PC-9 (cell line): ENCODE measurements at regions not wholly inside any gene's neighbourhood (a gene's known extent, or its start where the extent isn't known, plus 50 kb on each side); places are given as distances from the start of the nearest gene placed in this dataset.

Source experiments
- BruUV-seq: library from RNA; stranded (reverse); fragments of 400-500 nt; replicated peaks from 2 replicates; lab custom pipeline; 2021; lab: Mats Ljungman, UMichigan
- CTCF ChIA-PET: fragments of 300-600 bp; sonication (Branson Sonifier 250); formaldehyde crosslinking; loops from one replicate; lab custom pipeline; 2022; ENCODE audit warnings: antibody characterized with exemption; lab: Charles Lee
- POLR2A ChIA-PET: fragments of 300-600 bp; sonication (Branson Sonifier 250); formaldehyde crosslinking; loops from one replicate; lab custom pipeline; 2022; ENCODE audit warnings: antibody characterized with exemption; ENCODE audit not compliant: unreplicated experiment; lab: Charles Lee
- DNase-seq, 2 experiments: peaks; one replicate each; pipeline versions ENCODE4 v3.0.0 to v3.0.0-alpha.2; 2015 to 2022; ENCODE audit warnings: mixed read lengths in 1 of 2
- H2AFZ ChIP-seq: fragments of 200-600 bp; sonication (generic); 2 replicates; pipeline ENCODE4 v1.8.1; 2017; ENCODE audit warnings: antibody characterized with exemption
- H3F3A ChIP-seq: fragments of 200-600 bp; sonication (generic); 2 replicates; pipeline ENCODE4 v1.8.1; 2017; ENCODE audit warnings: antibody characterized with exemption, mild to moderate bottlenecking, low read depth; ENCODE audit not compliant: insufficient read depth
- H3K27ac ChIP-seq: fragments of 200-600 bp; sonication (generic); 2 replicates; pipeline ENCODE4 v1.6.1; 2016; ENCODE audit warnings: mixed run types
- H3K27me3 ChIP-seq: fragments of 200-600 bp; sonication (generic); 2 replicates; pipeline ENCODE4 v1.6.1; 2016; ENCODE audit warnings: low read depth, mixed run types; ENCODE audit not compliant: insufficient read depth
- H3K36me3 ChIP-seq: fragments of 200-600 bp; sonication (generic); 2 replicates; pipeline ENCODE4 v1.6.1; 2016; ENCODE audit warnings: low read depth, mixed run types
- H3K4me1 ChIP-seq: fragments of 200-600 bp; sonication (generic); replicated peaks from 2 replicates; pipeline ENCODE4 v1.6.1; 2016; ENCODE audit warnings: mixed run types; ENCODE audit not compliant: insufficient read depth
- H3K4me2 ChIP-seq: fragments of 200-600 bp; sonication (generic); 2 replicates; pipeline ENCODE4 v1.6.1; 2017; ENCODE audit warnings: mixed run types
- H3K4me3 ChIP-seq: fragments of 200-600 bp; sonication (generic); 2 replicates; pipeline ENCODE4 v1.6.1; 2016; ENCODE audit warnings: mixed run types
- H3K79me2 ChIP-seq: fragments of 200-600 bp; sonication (generic); 2 replicates; pipeline ENCODE4 v1.6.1; 2017; ENCODE audit warnings: low read depth, mixed run types
- H3K9me2 ChIP-seq: fragments of 200-600 bp; sonication (generic); 2 replicates; pipeline ENCODE4 v1.8.1; 2017; ENCODE audit warnings: mild to moderate bottlenecking; ENCODE audit not compliant: insufficient read depth
- H3K9me3 ChIP-seq: fragments of 200-600 bp; sonication (generic); 2 replicates; pipeline ENCODE4 v1.8.1; 2016; ENCODE audit warnings: low read depth; ENCODE audit not compliant: insufficient read depth
- H4K20me1 ChIP-seq: fragments of 200-600 bp; sonication (generic); 2 replicates; pipeline ENCODE4 v1.8.1; 2017; ENCODE audit not compliant: insufficient read depth
- EZH2 ChIP-seq: fragments of 200-600 bp; sonication (generic); IDR thresholded peaks from 2 replicates; pipeline ENCODE4 v1.8.0; 2017; ENCODE audit warnings: antibody characterized with exemption, low read depth
- intact Hi-C: fragments of 100-400 bp; cut with micrococcal nuclease; formaldehyde crosslinking; loops from one replicate; pipeline ENCODE4 v1.10.0; 2022; ENCODE audit not compliant: unreplicated experiment
- TF ChIP-seq, protein P1 (sequence below): fragments of 200-600 bp; sonication (generic); conservative IDR thresholded peaks from 2 replicates; pipeline ENCODE4 v1.6.1; 2017; ENCODE audit warnings: mixed run types, antibody characterized with exemption, mild to moderate bottlenecking, moderate library complexity

DNA sequence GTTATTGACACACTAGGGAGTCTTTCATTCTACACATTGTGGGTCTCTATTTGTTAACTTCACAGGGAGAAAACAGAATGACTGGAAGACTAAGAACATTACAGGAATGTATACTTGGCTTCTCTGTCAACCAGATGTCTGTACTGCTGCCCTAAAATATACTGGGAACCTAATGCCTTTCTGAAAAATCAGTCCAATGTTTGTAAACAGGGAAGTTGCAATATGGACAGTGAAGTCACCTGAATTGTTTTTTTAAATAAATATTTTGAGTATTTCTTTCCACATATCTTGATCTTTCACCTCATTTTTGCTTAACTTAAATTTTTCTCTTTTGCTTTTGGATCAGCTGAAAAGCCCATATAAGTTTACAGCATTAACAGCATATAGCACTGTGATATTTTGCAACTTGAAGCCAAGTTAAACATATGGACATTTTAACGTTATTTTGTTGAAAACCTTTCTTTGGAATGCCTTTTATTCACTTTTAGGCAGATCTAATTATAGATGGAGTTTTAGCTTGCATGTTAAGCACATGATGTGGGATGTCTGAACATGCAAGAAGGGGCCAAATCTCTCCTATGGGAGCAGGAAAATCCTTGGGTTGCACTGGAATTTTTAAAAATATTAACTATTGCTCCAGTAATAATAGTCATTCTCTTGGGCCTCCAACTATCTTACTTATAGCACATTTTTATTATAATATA lies 137.7 kb upstream of the TWIST2 start:
- Histone ChIP-seq H3K9me3 (no peaks in the 10 kb centered on the region), H3F3A (no peaks in the 10 kb centered on the region; the same call in 1 of the 2 replicates), H3K36me3 (no peaks in the 10 kb centered on the region), H3K79me2 (no peaks in the 10 kb centered on the region), H3K27ac (no peak overlapping the region), H3K9me2 (no peaks in the 10 kb centered on the region; the same call in 1 of the 2 replicates), H3K27me3 (peaks cover 39% of the 10 kb centered on the region), H3K4me3 (no peak overlapping the region), H3K4me1 (no peaks in the 10 kb centered on the region), H2AFZ (no peak overlapping the region), H3K4me2 (no peak overlapping the region), H4K20me1 (no peaks in the 10 kb centered on the region)
- ChIA-PET POLR2A (no interaction called here), CTCF (interaction anchor here (0.6 to 0.7 kb wide), 2 partner anchors 273 to 317 kb away, joined by 3 to 4 read pairs; no protein-coding TSS in a partner anchor)
- no peak for DNase-seq
- no peak for TF ChIP-seq EZH2
- TF ChIP-seq, protein P1, sequence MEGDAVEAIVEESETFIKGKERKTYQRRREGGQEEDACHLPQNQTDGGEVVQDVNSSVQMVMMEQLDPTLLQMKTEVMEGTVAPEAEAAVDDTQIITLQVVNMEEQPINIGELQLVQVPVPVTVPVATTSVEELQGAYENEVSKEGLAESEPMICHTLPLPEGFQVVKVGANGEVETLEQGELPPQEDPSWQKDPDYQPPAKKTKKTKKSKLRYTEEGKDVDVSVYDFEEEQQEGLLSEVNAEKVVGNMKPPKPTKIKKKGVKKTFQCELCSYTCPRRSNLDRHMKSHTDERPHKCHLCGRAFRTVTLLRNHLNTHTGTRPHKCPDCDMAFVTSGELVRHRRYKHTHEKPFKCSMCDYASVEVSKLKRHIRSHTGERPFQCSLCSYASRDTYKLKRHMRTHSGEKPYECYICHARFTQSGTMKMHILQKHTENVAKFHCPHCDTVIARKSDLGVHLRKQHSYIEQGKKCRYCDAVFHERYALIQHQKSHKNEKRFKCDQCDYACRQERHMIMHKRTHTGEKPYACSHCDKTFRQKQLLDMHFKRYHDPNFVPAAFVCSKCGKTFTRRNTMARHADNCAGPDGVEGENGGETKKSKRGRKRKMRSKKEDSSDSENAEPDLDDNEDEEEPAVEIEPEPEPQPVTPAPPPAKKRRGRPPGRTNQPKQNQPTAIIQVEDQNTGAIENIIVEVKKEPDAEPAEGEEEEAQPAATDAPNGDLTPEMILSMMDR, result no peak
- no TSS peak for BruUV-seq
- intact Hi-C loops, result no loop called here

DNA sequence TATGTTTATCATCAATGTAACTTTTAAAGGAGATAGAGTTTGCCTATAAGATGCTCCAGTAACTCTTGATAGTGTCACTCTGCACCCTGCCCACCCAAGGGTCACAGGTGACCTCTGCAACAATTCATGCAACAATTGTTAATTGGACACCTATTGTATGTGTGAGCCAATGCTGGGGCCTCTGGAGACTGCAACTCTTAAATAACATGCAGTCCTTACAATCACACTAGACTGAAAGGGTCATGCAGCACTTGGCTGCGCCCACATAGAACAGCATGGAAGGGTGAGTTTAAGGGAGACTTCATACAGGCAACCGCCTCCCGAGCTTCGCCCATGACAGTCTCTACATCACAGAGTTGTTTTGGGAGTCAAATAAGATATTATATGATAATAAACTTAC lies 137.1 kb upstream of the TWIST2 start:
- no peaks in the 10 kb centered on the region; the same call in 1 of the 2 replicates for H3F3A ChIP-seq
- H3K9me2 ChIP-seq, result no peaks in the 10 kb centered on the region; the same call in 1 of the 2 replicates
- CTCF ChIA-PET, result no interaction called here
- H3K36me3 ChIP-seq, result no peaks in the 10 kb centered on the region
- TF ChIP-seq EZH2, result no peak
- TF ChIP-seq, protein P1, result no peak
- DNase-seq, result no peak
- peaks cover 36% of the 10 kb centered on the region for H3K27me3 ChIP-seq
- no peak overlapping the region for H3K4me3 ChIP-seq
- POLR2A ChIA-PET, result no interaction called here
- no peak overlapping the region for H3K27ac ChIP-seq
- H3K79me2 ChIP-seq, result no peaks in the 10 kb centered on the region
- no TSS peak for BruUV-seq
- no peak overlapping the region for H3K4me2 ChIP-seq
- H4K20me1 ChIP-seq, result no peaks in the 10 kb centered on the region
- no peak overlapping the region for H2AFZ ChIP-seq
- intact Hi-C loops, result no loop called here
- no peaks in the 10 kb centered on the region for H3K9me3 ChIP-seq
- H3K4me1 ChIP-seq, result no peaks in the 10 kb centered on the region

DNA sequence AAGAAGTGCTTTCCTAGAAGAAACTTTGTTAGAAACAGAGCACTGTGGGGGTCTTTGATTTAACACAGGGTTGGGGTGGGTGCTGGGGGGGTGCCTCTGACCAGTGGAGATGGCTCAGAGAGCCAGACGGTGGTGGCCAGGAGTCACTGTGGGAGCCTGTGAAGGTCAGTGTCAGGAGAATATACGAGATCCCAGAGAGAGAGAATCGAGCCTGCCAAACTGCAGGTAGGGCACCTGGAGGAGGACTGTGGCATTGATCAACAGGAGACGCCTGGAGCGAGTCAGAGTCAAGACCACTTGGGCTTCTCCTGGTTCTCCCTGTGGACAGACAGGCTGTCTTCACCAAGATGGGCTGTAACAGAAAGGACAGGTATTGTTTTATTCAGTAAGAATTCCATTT lies 136.5 kb upstream of the TWIST2 start:
- Histone ChIP-seq H3K36me3 (no peaks in the 10 kb centered on the region), H3K4me3 (no peak overlapping the region), H2AFZ (no peak overlapping the region), H3K9me3 (no peaks in the 10 kb centered on the region), H3K79me2 (no peaks in the 10 kb centered on the region), H3K27me3 (peaks cover 42% of the 10 kb centered on the region), H3K4me1 (no peaks in the 10 kb centered on the region), H3K9me2 (no peaks in the 10 kb centered on the region; the same call in 1 of the 2 replicates), H3K4me2 (no peak overlapping the region), H4K20me1 (no peaks in the 10 kb centered on the region), H3K27ac (no peak overlapping the region), H3F3A (no peaks in the 10 kb centered on the region; the same call in 1 of the 2 replicates)
- BruUV-seq, result no TSS peak
- TF ChIP-seq, protein P1, result no peak
- TF ChIP-seq EZH2, result no peak
- no peak for DNase-seq
- intact Hi-C loops, result no loop called here
- CTCF ChIA-PET, result no interaction called here
- POLR2A ChIA-PET, result no interaction called here
